GM06990 (cell line): ENCODE measurements at regions not wholly inside any gene's neighbourhood (a gene's known extent, or its start where the extent isn't known, plus 50 kb on each side); places are given as distances from the start of the nearest gene placed in this dataset.
"Not testable (repeated sequence)": the region's sequence is repeated elsewhere in the genome, so short reads cannot be mapped to it uniquely, and the experiment has no call there.

Experiments used
- DNase-seq: peaks from one replicate; pipeline ENCODE4 v3.0.0-alpha.2; 2011; ENCODE audit not compliant: insufficient read length; ENCODE audit errors: extremely low read depth
- H3K27me3 ChIP-seq: replicated peaks from 2 replicates; pipeline ENCODE4 v1.6.0; 2011; ENCODE audit warnings: low read length; ENCODE audit not compliant: control insufficient read depth, insufficient read depth
- H3K36me3 ChIP-seq: 2 replicates; pipeline ENCODE4 v1.5.1; 2011; ENCODE audit warnings: low read length; ENCODE audit not compliant: control insufficient read depth, insufficient read depth
- H3K4me3 ChIP-seq: replicated peaks from 2 replicates; pipeline ENCODE4 v1.5.1; 2011; ENCODE audit warnings: low read depth, mild to moderate bottlenecking, control low read depth, low read length
- CTCF ChIP-seq: IDR thresholded peaks from 2 replicates; pipeline ENCODE4 v1.5.1; 2011; ENCODE audit warnings: low read length, control low read depth, mild to moderate bottlenecking, inconsistent platforms; ENCODE audit not compliant: insufficient read depth, poor library complexity, severe bottlenecking

DNA sequence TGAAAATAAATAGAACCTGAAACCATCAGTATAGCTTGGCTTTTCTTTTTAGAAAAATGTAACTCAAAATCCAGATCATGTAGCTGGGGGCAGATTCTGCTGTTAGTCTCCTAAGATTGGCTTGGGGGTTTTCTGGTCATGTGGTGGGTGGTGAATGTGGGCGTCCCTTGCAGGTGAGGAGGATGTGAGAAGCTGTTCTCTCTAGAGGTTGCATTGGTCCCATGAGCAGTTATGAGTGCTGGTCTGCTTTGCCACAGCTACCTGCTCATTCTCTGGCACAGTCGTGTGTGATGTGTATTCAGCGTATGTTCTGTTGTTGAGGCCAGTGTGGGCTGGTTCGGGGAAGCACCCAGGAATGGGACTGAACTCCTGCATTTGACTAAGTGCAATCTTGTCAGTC is 466.8 kb downstream of the DIRAS2 start:
- DNase-seq, result no peak
- no peak for TF ChIP-seq CTCF
- H3K27me3 ChIP-seq, result no peaks in the 10 kb centered on the region
- H3K4me3 ChIP-seq, result no peak overlapping the region
- H3K36me3 ChIP-seq, result no peaks in the 10 kb centered on the region

DNA sequence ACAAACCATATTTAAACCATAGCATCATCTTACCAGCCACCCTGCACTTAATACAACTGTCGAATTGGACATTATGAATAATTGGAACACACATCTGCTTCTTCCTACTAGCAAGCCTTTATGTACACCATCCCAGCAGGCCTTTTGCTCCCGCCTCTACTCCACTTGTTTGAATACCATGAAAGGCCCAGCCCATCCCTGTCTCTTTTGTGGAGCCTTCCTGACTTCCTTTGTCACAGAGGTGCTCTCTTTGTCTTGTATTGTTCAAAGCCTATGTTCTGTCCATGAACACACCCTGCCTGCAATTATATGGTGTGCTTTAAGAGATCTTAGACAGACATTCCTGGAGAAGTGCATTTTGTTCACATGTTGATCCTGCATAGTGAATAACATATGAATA is 465.7 kb downstream of the DIRAS2 start:
- no peak for DNase-seq
- H3K27me3 ChIP-seq, result no peaks in the 10 kb centered on the region
- TF ChIP-seq CTCF, result no peak
- H3K4me3 ChIP-seq, result no peak overlapping the region
- no peaks in the 10 kb centered on the region for H3K36me3 ChIP-seq

DNA sequence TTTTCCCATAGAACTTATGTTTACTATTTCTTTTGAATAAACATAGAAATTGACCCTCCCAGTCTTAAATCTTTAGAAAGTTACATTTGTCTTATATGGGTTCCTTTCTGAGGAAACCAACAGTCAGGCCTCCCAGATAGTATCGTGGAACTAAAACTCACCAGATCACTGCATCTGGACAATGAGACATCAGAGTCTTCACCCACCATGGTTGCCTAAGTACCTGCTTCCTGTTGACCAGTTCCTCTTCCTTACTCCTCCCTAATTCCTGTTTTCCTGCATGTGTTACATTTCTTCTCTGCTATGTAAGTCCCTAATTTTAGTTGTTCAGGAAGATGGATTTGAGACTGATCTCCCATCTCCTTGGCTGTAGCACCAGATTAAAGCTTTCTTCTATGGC is 462.2 kb downstream of the DIRAS2 start:
- TF ChIP-seq CTCF, result no peak
- Histone ChIP-seq H3K4me3 (no peak overlapping the region), H3K27me3 (no peaks in the 10 kb centered on the region), H3K36me3 (no peaks in the 10 kb centered on the region)
- no peak for DNase-seq

GRCh38 chr9:90188656-90189055 is 454.0 kb downstream of the DIRAS2 start:
- Histone ChIP-seq H3K27me3 (no peaks in the 10 kb centered on the region), H3K36me3 (no peaks in the 10 kb centered on the region), H3K4me3 (no peak overlapping the region)
- no peak for TF ChIP-seq CTCF
- DNase-seq, result peak; percentile 29

- H3K4me3 ChIP-seq, result no peak overlapping the region
- no peaks in the 10 kb centered on the region for H3K36me3 ChIP-seq
- peak; percentile 37 for DNase-seq
- no peak for TF ChIP-seq CTCF
- no peaks in the 10 kb centered on the region for H3K27me3 ChIP-seq
Measured at GRCh38 chr9:90189306-90189705, 453.3 kb downstream of the DIRAS2 start.

- H3K27me3 ChIP-seq, H3K36me3 ChIP-seq, H3K4me3 ChIP-seq, DNase-seq: not testable (repeated sequence)
Measured at GRCh38 chr9:90192465-90192864, 450.2 kb downstream of the DIRAS2 start.
